Erythroblast (primary cell): ENCODE measurements at regions not wholly inside any gene's neighbourhood (a gene's known extent, or its start where the extent isn't known, plus 50 kb on each side); places are given as distances from the start of the nearest gene placed in this dataset.
"Not testable (repeated sequence)": the region's sequence is repeated elsewhere in the genome, so short reads cannot be mapped to it uniquely, and the experiment has no call there.

Experiments
- DNase-seq, 2 experiments: peaks; one replicate each; lab custom pipeline; 2025; lab: John Stamatoyannopoulos, UW
- GATA1 ChIP-seq: IDR thresholded peaks from 2 replicates; pipeline ENCODE4 v1.6.1; 2011; ENCODE audit warnings: low read depth, mild to moderate bottlenecking, control low read depth, low read length, moderate library complexity
- POLR2A ChIP-seq: IDR thresholded peaks from 2 replicates; pipeline ENCODE4 v1.6.1; 2011; ENCODE audit warnings: mild to moderate bottlenecking, low read length

GRCh38 chr7:87287738-87288341 is 57.6 kb upstream of the CROT start:
- TF ChIP-seq GATA1 (no peak), POLR2A (no peak)
- DNase-seq = peak; percentile 20 to 75

- DNase-seq = not testable (repeated sequence)
Observed at GRCh38 chr7:87288742-87289141, 56.7 kb upstream of the CROT start.

- DNase-seq = not testable (repeated sequence)
Observed at GRCh38 chr7:87295565-87295964, 49.9 kb upstream of the CROT start.
